Hepatocyte (in vitro differentiated cells): ENCODE measurements at regions not wholly inside any gene's neighbourhood (a gene's known extent, or its start where the extent isn't known, plus 50 kb on each side); places are given as distances from the start of the nearest gene placed in this dataset.

Source experiments
- CTCF ChIP-seq: fragments of 200-600 bp; sonication (generic); IDR thresholded peaks from 2 replicates; pipeline ENCODE4 v1.5.1; 2016; ENCODE audit warnings: antibody characterized with exemption, mild to moderate bottlenecking; ENCODE audit not compliant: poor library complexity
- EZH2 ChIP-seq: fragments of 200-600 bp; sonication (generic); IDR thresholded peaks from 2 replicates; pipeline ENCODE4 v1.6.1; 2016; ENCODE audit warnings: antibody characterized with exemption, mild to moderate bottlenecking, borderline replicate concordance

GRCh38 chr22:27089264-27089663 is 431.9 kb downstream of the MIAT start:
- TF ChIP-seq CTCF (no peak), EZH2 (no peak)
